Heart left ventricle (tissue), 13 donors: ENCODE measurements at regions not wholly inside any gene's neighbourhood (a gene's known extent, or its start where the extent isn't known, plus 50 kb on each side); places are given as distances from the start of the nearest gene placed in this dataset.

Experiments used
- CTCF ChIP-seq, 12 donors: fragments of 200-600 bp; sonication (generic) in 4 of 12; IDR thresholded peaks; one replicate each; pipeline versions ENCODE4 v1.5.0 to v1.8.0; 2018 to 2022; ENCODE audit warnings: antibody characterized with exemption in 12 of 12, mild to moderate bottlenecking in 5 of 12
- POLR2A ChIP-seq, 2 donors: fragments of 450-650 bp; IDR thresholded peaks; one replicate each; pipeline ENCODE4 v1.6.1; 2017; ENCODE audit warnings: antibody characterized with exemption in 2 of 2, mild to moderate bottlenecking in 2 of 2, moderate library complexity in 2 of 2
- donor health status: ischemic (EF 13 %, LVEDD 7.1; RV severe dilation, severe dysfunction).
- donor health status: DM: no; HTN: yes; CAD: no.
- donor health status: DM: no; HTN: no; CAD: no.
- donor health status: ischemic (EF 25% LVEDD 6.9; RV normal size, moderate dysfunction).
- donor health status: ischemic (EF 25% LVEDD 5.7; RV mildly dilated, moderate dysfunction).
- donor health status: ischemic (EF 35%, LVEDD 5.7; RV mildly dilated, moderate dysfunction).
- donor health status: nonischemic (EF 11% LVEDD 7.7; RV severe dilation, severe dysfunction).
- donor health status: DM: yes; HTN: yes; CAD: no.
- donor health status: PGD.
- donor health status: ischemic (EF 29% LVEDD 5.4; RV normal size, mild dysfunction).
- donor health status: nonischemic (EF 23%, LVEDD 6.1; RV moderate dilation, normal function).

- TF ChIP-seq POLR2A (IDR thresholded peaks at IDR 0.05) (no peak), CTCF (IDR thresholded peaks at IDR 0.05) (no peak)
Measured at GRCh38 chr11:30705913-30706675, 119.9 kb upstream of the MPPED2 start.
